PFSK-1 (cell line): ENCODE measurements at regions not wholly inside any gene's neighbourhood (a gene's known extent, or its start where the extent isn't known, plus 50 kb on each side); places are given as distances from the start of the nearest gene placed in this dataset.

ENCODE experiments used
- FOXP2 ChIP-seq: optimal IDR thresholded peaks from 2 replicates; pipeline ENCODE3; 2011; ENCODE audit warnings: borderline replicate concordance, control low read depth, inconsistent platforms; ENCODE audit not compliant: insufficient read depth; ENCODE audit errors: extremely low read length, extremely low read depth
- POLR2AphosphoS5 ChIP-seq: IDR thresholded peaks from 2 replicates; pipeline ENCODE4 v1.6.1; 2012; ENCODE audit warnings: low read depth, mild to moderate bottlenecking, control low read depth, low read length, moderate library complexity
- SIN3A ChIP-seq: IDR thresholded peaks from 2 replicates; pipeline ENCODE4 v1.6.1; 2012; ENCODE audit warnings: mild to moderate bottlenecking, low read length, moderate library complexity, borderline replicate concordance; ENCODE audit not compliant: insufficient read depth
- TAF1 ChIP-seq: IDR thresholded peaks from 2 replicates; pipeline ENCODE4 v1.6.1; 2012; ENCODE audit warnings: low read length, control low read depth, borderline replicate concordance; ENCODE audit not compliant: insufficient read depth

DNA sequence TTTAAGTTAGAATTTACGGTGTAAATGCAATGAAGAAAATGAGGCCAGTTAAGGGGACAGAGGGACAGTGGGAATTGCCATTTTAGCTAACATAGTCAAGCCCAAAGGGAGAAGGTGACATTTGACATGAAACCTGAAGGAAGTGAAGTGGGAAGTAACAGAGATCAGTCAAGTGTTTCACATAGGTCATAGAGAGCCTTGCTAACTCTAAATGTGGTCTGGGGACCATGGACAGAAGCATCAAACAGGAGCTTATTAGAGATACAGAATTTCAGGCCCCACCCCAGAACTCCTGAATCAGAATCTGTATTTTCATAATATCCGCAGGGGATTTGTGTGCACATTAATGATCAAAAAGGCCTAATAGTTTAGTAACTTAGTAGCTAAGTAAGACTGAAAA is 393.7 kb downstream of the FRK start:
- TF ChIP-seq FOXP2 (no peak), POLR2AphosphoS5 (no peak), TAF1 (no peak), SIN3A (no peak)
